Fibroblast of villous mesenchyme (primary cell): ENCODE measurements at regions not wholly inside any gene's neighbourhood (a gene's known extent, or its start where the extent isn't known, plus 50 kb on each side); places are given as distances from the start of the nearest gene placed in this dataset.

Experiments
- DNase-seq: peaks from one replicate; pipeline ENCODE4 v3.0.0-alpha.2; 2010; ENCODE audit warnings: low read depth
- H3K4me3 ChIP-seq: 2 replicates; pipeline ENCODE4 v1.5.1; 2011; ENCODE audit warnings: low read depth, mild to moderate bottlenecking, low read length
- CTCF ChIP-seq: IDR thresholded peaks from 2 replicates; pipeline ENCODE4 v1.5.1; 2012; ENCODE audit warnings: low read depth, mild to moderate bottlenecking, low read length; ENCODE audit not compliant: insufficient read depth

GRCh38 chr21:39105836-39106235, 77.4 kb downstream of the PSMG1 start:
- H3K4me3 ChIP-seq = no peak overlapping the region
- TF ChIP-seq CTCF = no peak
- DNase-seq = no peak

- peak; percentile 60 for DNase-seq
- H3K4me3 ChIP-seq = no peak overlapping the region
- TF ChIP-seq CTCF = no peak
Measured at GRCh38 chr21:39105341-39105765, 77.9 kb downstream of the PSMG1 start.

GRCh38 chr21:39104911-39105310, 78.3 kb downstream of the PSMG1 start:
- H3K4me3 ChIP-seq = no peak overlapping the region
- TF ChIP-seq CTCF = no peak
- DNase-seq = no peak

GRCh38 chr21:39103689-39104088, 79.6 kb downstream of the PSMG1 start:
- H3K4me3 ChIP-seq = no peak overlapping the region
- DNase-seq = peak; percentile 97
- TF ChIP-seq CTCF = no peak

GRCh38 chr21:39099859-39100258, 83.4 kb downstream of the PSMG1 start:
- TF ChIP-seq CTCF = no peak
- no peak for DNase-seq
- no peak overlapping the region for H3K4me3 ChIP-seq

GRCh38 chr21:39098696-39099200, 84.5 kb downstream of the PSMG1 start:
- no peak overlapping the region for H3K4me3 ChIP-seq
- peak; percentile 80 for DNase-seq
- no peak for TF ChIP-seq CTCF

GRCh38 chr21:39097981-39098380, 85.3 kb downstream of the PSMG1 start:
- no peak for TF ChIP-seq CTCF
- DNase-seq = peak; percentile 90
- no peak overlapping the region for H3K4me3 ChIP-seq
